HG02970 (cell line): ENCODE measurements at regions not wholly inside any gene's neighbourhood (a gene's known extent, or its start where the extent isn't known, plus 50 kb on each side); places are given as distances from the start of the nearest gene placed in this dataset.

ENCODE experiments used
- ATAC-seq: cut with Tn5 transposase; IDR thresholded peaks from one replicate; pipeline ENCODE4 v1.9.1; 2021; ENCODE audit warnings: mild to moderate bottlenecking, moderate library complexity, moderate number of reproducible peaks; ENCODE audit not compliant: unreplicated experiment, low FRiP score

DNA sequence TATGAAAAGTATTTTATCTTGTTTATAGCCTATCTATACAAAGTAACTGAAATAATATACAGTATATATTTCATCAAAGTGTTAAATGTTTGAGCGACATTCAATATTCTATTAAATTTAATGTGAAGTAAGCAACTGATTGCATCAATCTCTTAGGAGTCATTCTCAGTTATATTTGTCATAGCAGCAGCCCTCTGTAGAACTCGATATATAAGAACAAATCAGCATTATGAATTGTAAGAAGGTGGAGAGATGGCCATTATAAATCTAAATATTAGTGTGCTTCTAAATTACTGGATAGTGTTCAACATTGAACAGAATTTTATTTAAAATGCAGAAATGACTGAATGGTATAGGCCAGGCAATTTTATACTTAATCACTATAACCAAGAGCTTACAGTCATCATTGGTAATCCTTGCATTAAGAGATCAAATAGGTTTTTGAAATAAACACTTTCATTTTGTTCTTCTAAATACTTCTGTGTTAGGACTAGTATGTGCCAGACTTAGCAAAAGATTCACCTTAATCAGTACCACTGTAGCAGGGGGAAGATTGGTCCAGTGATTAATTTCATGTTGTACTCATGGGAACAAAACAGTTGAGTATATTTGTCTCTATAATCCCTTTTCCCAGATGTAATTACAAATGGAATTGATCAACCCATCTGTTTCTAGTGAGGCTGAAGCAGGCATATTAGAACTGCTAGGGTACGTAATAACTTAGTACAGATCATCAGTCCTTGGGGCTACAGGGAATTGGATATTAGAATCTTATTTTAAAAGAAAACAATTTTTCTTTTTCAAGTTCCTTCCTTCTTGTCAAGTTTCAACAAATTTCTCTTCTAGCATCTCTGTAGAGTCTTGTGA, 108.3 kb upstream of the TYRP1 start:
- no peak for ATAC-seq

DNA sequence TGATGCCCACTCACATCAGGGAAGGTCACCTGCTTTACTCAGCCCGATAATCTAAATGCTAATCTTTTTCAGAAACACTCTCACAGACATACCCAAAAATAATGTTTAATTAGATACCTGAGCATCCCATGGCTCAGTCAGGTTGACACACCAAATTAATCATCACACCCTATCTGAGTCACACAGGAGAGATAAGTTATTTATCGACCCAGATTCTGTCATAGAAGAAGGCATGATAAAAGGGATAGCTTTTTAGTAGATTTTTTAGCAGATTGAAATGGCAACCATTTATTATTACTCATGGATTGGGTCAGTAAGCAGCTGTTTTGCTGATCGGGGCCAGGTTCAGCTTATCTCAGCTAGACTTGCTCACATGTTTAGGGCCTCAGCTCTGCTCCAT, 97.8 kb upstream of the TYRP1 start:
- no peak for ATAC-seq

DNA sequence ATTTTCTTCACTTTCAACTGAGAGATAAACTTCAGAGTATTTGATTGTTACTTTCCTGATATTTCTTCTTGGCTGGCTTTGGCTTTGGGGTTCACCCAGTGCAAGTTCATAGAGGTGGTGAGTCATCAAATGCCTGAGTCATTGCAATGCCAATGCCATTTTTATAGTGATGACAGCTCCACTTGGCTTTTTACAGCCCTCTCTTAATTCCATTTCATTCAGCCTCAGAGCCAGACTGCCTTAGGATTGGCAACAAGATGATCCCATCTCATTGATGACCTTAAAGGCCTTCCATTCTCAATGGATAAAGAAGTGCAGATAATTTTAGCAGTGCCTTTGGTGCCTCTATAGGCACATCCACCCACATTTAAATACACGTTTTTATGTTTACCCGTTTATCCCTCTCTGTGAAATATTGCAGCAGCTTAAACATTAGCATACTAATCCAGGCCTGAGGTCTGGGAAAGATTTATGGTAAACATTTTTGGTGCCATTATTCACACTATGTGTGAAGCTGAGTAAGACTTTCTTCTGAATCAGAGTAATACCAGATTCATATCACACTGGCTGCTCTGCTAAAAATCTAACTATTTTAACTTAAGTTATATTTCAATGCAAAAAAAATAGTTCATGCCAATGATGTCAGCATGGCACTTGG, 88.9 kb upstream of the TYRP1 start:
- ATAC-seq: no peak

DNA sequence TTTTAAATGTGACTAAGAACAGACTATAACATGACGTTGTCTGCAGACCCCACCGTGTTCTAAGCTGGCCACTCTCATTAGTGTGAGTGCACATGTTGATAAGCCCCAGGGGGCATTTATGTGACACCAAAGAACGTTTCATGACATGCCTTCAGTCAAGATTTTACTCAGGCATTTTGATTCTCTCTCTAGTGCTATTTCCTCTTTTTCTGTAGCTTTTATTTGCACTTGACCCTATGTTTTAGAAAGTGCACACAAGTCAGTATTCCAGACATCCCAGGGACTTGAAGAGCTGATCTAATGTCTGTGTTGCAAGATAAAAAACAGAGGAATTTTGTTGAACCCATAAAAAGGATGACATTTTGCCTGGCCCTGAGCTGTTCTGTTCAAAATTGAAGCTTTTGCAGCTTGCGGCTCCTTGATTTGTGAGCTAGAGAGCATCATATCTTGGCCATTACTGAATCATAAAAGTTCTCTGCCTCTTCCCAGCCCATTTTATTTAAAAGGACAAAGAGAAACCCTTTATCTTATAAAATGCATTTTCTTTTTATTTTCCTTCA, 80.9 kb upstream of the TYRP1 start:
- no peak for ATAC-seq

DNA sequence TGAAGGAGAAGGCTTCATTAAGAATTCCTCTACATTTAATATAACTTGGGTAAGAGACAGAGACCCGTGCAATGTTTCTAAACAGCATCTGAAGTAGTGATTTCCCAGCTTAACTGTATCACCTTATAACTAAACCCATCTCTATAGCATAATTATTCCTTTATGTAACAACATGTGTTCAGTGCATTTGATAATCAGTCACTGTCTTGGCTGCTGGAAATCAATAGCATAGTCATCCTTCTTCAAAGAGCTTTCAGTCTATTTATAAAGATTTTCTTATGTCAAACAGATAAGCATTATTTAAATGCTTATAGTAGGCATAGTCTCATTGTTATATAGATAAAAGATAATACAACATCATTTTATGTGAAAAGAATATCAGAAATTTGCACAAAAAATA, 80.1 kb upstream of the TYRP1 start:
- no peak for ATAC-seq

DNA sequence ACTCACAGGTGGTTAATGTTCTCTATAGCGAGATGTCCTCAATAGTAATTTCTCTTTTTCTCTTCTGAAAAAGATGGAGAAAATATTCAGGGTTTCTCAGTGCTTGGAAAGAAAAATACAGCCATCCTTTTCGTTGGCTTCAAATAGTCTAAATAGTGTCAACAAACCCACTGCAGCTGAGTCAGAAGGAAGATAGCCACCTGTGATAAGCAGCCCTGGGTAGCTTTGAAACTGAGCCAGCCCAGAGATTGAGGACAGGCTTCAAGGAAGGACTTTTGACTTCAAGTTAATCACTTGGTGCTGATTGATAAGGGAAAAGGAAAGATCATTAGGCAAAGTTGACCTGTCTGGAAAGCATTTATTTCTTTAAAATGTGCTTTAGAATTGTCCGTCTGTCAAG, 78.7 kb upstream of the TYRP1 start:
- no peak for ATAC-seq

DNA sequence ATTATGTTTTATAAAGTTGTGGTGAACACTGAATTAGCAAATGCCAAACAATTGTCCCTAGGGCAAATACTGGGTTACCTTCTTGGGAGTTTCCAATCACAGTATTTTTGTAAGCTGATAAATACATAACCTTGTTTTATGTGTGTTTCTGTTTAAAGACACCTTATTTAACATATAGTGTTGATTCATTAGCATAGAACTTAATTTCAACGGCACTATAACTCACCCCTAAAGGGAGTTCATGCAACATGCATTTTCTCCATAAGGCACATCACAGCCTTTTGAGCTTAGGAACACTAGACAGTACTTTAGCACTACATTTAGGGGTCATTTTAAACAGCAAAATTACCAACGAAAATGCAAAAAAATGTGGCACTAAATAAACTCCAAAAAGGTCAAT, 74.2 kb upstream of the TYRP1 start:
- ATAC-seq: no peak

DNA sequence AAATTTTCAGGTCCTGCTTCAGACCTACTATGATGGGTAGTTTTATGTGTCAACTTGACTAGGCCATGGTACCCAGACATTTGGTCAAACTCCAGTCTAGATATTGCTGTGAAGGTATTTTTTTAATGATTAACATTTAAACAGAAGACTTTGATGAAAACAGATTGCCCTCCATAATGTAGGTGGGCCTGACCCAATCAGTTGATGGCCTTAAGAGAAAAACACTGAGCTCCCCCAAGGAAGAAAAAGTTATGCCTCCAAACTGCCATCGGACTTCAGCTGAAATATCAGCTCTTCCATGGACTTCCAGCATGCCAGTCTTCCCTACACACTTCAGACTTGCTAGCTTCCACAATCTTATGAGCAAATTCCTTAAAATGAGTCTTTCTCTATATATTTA, 67.3 kb upstream of the TYRP1 start:
- ATAC-seq: no peak

DNA sequence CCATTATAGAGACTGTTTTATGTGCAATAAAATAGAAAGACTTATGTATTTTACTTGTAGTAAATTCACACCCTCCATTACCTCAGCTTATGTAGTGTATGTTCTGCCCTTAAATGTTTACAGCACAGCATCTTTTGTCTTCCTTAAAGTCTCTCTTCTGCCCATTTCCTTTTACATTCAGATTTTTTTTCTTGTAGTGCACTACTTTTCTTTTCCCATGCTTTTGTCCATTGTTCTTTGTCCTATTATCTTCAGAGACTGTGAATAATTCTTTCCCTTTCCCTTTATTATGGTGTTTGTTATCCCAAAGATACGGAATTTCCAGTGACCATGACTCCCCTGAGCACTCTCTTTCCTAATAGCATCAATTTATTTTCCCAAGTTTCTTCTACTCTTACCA, 66.1 kb upstream of the TYRP1 start:
- no peak for ATAC-seq

DNA sequence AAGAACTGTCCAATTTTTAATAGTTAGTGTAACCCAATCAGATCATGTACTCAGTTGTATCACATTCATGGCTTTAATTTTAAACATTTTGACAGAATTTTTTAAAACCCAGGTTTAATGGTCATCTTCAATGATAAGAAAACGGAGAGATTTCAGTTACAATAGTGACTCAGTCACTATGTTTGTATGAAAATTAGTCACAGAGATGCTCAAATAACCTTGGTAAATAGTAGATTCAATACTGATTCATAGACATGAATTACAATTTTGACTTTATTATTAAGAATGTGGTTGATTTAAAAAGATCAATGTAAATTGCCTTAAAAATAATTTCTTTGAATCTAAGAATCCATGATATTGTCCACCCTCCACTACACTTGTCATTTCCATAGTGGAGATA, 64.6 kb upstream of the TYRP1 start:
- no peak for ATAC-seq

DNA sequence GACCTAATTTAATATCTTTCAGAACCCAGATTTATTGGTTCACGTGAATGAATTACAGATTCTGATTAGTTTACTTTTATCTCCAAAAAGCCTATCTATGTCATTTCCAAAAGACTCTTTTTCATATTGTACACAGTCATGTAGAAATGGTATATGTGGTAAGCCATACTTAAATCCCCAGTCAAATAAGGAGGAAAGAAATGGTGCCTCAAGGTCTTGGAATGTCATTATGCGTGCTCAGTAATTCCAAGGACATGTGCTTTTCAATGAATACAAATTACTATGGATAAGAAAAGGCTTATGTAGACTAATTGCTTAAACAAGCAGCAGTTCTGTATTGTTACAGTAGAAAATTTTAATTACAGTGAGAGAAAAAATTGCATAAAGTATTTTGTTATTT, 64.1 kb upstream of the TYRP1 start:
- no peak for ATAC-seq

DNA sequence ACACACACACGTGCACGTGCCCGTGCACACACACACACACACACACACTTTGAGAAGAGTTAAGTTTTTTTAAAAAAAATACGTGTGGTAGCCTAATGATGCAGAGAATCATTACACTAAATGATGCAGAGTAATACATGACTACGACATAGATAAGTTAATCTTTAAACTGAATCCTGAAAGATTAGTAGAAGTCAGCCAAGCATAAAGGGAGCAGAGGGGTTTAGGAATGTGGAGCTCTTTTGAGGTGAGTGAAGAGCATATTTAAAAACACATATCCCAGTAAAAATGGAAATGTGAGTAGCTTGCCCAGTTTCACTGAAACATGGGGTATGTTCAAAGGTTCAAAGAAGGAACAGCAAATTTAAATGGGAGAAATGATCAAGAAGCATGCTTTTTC, 61.3 kb upstream of the TYRP1 start:
- no peak for ATAC-seq

DNA sequence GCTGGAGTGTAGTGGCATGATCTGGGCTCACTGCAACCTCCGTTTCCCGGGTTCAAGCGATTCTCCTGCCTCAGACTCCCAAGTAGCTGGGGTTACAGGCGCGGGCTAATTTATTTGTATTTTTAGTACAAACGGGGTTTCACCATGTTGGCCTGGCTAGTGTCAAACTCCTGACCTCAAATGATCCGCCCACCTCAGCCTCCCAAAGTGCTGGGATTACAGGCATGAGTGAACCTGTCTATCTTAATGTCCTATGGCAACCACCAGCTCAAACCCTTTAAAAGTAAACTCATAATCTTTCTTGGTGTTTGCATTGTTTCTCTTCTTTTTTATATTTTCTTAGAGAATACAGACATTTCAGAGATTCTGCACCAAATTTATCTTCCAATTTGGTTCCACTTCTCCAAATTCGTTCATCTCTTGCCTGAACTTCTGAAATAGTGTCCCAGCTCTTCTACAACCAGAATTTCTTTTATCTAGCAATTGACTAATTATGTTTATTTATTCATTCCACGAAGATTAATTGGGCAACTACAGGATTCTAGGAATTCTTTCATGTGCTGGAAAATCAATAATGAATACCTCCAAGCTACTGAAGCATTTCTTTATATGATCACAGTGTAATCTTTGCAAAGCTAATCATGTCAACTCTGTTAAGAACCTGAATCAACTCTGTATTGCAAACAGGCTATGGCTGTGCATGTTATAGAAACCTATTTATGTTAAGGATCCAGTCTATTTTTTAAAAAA, 60.0 kb upstream of the TYRP1 start:
- no peak for ATAC-seq

DNA sequence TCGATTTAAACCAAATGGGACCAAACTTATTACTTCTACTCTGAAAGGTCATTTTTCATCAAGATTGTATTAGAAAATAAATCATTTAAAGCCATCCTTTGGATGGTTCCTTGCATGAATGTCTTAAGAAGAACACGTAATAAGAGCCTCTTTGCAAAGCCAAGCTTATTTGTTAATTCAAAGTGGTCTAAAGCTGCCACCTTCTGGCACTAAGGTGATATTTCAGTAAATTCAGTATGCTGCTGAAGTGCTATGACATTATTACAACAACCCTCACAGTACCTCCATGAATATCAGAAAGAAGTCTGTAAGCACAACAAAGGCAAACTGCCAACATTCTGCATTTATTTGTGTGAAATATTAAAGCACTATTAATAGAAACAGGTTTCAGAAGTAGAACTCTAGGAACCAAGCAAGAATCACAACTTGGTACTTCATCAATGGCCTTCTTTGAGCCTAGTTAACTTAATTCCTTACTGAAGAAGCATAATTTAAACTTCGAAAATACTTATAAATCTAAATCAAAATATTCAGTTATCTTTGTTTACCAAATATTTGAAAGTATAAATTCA, 53.1 kb upstream of the TYRP1 start:
- ATAC-seq: no peak

DNA sequence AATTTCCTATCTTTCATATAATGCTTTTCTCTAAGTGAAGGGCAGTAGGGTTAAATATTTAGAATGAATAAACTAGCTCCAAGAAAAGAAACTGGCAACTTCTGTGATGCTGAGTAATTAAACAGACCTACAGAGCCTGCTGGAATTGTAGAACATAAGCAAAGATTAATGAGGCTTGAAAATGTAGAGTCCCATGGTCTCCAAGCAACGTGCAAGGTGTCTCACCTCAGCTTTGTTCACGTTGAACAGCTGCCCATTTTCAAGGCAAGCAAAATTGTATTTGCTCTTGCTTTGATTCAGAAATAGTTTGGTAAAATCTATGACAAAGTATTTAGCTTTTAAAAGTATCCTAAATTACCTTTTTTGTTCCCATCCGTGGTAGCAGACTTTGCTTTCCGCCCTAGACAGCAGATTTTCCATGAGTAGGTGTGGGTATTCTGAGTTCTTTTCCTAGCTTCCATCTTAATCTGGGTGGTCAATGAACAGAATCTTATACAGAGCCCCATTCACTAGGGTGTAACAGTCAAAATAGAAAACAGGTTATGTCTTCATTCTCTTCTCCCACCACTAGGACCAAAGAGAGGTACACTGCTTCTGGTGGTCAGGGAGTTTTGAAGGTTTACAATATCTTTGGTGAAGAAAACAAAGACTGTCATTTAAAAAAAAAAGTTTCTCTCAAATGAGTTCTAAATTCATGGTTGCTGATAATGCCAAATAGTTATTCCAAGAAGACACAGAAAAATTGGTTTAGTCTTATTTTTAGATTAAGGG, 52.1 kb upstream of the TYRP1 start:
- no peak for ATAC-seq
